Liver (tissue), 3 donors: ENCODE measurements at regions not wholly inside any gene's neighbourhood (a gene's known extent, or its start where the extent isn't known, plus 50 kb on each side); places are given as distances from the start of the nearest gene placed in this dataset.

Experiments used
- CTCF ChIP-seq: fragments of 150-350 bp; IDR thresholded peaks from 2 replicates; pipeline ENCODE4 v1.5.1; 2017; ENCODE audit warnings: improper control_type of control experiment, low read depth, low read length; ENCODE audit not compliant: missing input control
- EGR1 ChIP-seq, 2 donors: IDR thresholded peaks; 2 replicates each; pipeline ENCODE4 v1.6.1; 2016 to 2018; ENCODE audit warnings: antibody characterized with exemption in 2 of 2, low read depth in 2 of 2
- FOXA1 ChIP-seq: IDR thresholded peaks from 2 replicates; pipeline ENCODE4 v1.6.1; 2016; ENCODE audit warnings: antibody characterized with exemption
- GABPA ChIP-seq, 2 donors: IDR thresholded peaks in 1 of 2; conservative IDR thresholded peaks in 1 of 2; 2 replicates each; pipeline ENCODE4 v1.6.1; 2016; ENCODE audit warnings: antibody characterized with exemption in 2 of 2, mild to moderate bottlenecking in 1 of 2, moderate library complexity in 1 of 2
- HNF4G ChIP-seq: IDR thresholded peaks from 2 replicates; pipeline ENCODE4 v1.6.1; 2016; ENCODE audit warnings: antibody characterized with exemption
- JUND ChIP-seq, 2 donors: IDR thresholded peaks; 2 replicates each; pipeline ENCODE4 v1.6.1; 2016; ENCODE audit warnings: antibody characterized with exemption in 2 of 2
- MAX ChIP-seq: IDR thresholded peaks from 2 replicates; pipeline ENCODE4 v1.6.1; 2016; ENCODE audit warnings: antibody characterized with exemption
- NR2F2 ChIP-seq: IDR thresholded peaks from 2 replicates; pipeline ENCODE4 v1.6.1; 2016; ENCODE audit warnings: antibody characterized with exemption
- RAD21 ChIP-seq, 2 donors: IDR thresholded peaks; 2 replicates each; pipeline ENCODE4 v1.6.1; 2016; ENCODE audit warnings: antibody characterized with exemption in 2 of 2, mild to moderate bottlenecking in 2 of 2
- SP1 ChIP-seq: IDR thresholded peaks from 2 replicates; pipeline ENCODE4 v1.6.1; 2018; ENCODE audit warnings: antibody characterized with exemption, mild to moderate bottlenecking
- TAF1 ChIP-seq: conservative IDR thresholded peaks from 2 replicates; pipeline ENCODE4 v1.6.1; 2016; ENCODE audit warnings: antibody characterized with exemption, mild to moderate bottlenecking
- YY1 ChIP-seq: IDR thresholded peaks from 2 replicates; pipeline ENCODE4 v1.6.1; 2016; ENCODE audit warnings: antibody characterized with exemption, mild to moderate bottlenecking
- ZBTB33 ChIP-seq: IDR thresholded peaks from 2 replicates; pipeline ENCODE4 v1.6.1; 2016; ENCODE audit warnings: antibody characterized with exemption
- TF ChIP-seq, protein P1 (sequence below): IDR thresholded peaks from 2 replicates; pipeline ENCODE4 v1.6.1; 2016; ENCODE audit warnings: antibody characterized with exemption, mild to moderate bottlenecking
- donor health status: healthy.
- donor health status: healthy.

GRCh38 chr22:26789951-26790350, 132.6 kb downstream of the MIAT start:
- no peak for TF ChIP-seq CTCF
- no peak for TF ChIP-seq ZBTB33
- TF ChIP-seq YY1 = no peak
- TF ChIP-seq SP1 = no peak
- no peak for TF ChIP-seq GABPA (IDR thresholded peaks at IDR 0.05 in 1 of 2, conservative IDR thresholded peaks at IDR 0.05 in 1 of 2)
- TF ChIP-seq JUND (IDR thresholded peaks at IDR 0.05) = no peak
- TF ChIP-seq FOXA1 = no peak
- TF ChIP-seq HNF4G = no peak
- TF ChIP-seq, protein P1, sequence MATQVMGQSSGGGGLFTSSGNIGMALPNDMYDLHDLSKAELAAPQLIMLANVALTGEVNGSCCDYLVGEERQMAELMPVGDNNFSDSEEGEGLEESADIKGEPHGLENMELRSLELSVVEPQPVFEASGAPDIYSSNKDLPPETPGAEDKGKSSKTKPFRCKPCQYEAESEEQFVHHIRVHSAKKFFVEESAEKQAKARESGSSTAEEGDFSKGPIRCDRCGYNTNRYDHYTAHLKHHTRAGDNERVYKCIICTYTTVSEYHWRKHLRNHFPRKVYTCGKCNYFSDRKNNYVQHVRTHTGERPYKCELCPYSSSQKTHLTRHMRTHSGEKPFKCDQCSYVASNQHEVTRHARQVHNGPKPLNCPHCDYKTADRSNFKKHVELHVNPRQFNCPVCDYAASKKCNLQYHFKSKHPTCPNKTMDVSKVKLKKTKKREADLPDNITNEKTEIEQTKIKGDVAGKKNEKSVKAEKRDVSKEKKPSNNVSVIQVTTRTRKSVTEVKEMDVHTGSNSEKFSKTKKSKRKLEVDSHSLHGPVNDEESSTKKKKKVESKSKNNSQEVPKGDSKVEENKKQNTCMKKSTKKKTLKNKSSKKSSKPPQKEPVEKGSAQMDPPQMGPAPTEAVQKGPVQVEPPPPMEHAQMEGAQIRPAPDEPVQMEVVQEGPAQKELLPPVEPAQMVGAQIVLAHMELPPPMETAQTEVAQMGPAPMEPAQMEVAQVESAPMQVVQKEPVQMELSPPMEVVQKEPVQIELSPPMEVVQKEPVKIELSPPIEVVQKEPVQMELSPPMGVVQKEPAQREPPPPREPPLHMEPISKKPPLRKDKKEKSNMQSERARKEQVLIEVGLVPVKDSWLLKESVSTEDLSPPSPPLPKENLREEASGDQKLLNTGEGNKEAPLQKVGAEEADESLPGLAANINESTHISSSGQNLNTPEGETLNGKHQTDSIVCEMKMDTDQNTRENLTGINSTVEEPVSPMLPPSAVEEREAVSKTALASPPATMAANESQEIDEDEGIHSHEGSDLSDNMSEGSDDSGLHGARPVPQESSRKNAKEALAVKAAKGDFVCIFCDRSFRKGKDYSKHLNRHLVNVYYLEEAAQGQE = no peak
- TF ChIP-seq RAD21 (IDR thresholded peaks at IDR 0.05) = no peak
- no peak for TF ChIP-seq MAX
- no peak for TF ChIP-seq EGR1 (IDR thresholded peaks at IDR 0.05; ENCODE audit: low read depth in 2 of 2)
- TF ChIP-seq NR2F2 = no peak
- no peak for TF ChIP-seq TAF1
